Activated T-cell treated with anti-CD3 and anti-CD28 coated beads for 1 hour (primary cell): ENCODE measurements at regions not wholly inside any gene's neighbourhood (a gene's known extent, or its start where the extent isn't known, plus 50 kb on each side); places are given as distances from the start of the nearest gene placed in this dataset.

Source experiments
- DNase-seq: peaks from one replicate; pipeline ENCODE4 v3.0.0-alpha.2; 2020; ENCODE audit warnings: low read depth

GRCh38 chr2:3062476-3063260 lies 314.9 kb downstream of the EIPR1 start:
- DNase-seq: no peak

DNA sequence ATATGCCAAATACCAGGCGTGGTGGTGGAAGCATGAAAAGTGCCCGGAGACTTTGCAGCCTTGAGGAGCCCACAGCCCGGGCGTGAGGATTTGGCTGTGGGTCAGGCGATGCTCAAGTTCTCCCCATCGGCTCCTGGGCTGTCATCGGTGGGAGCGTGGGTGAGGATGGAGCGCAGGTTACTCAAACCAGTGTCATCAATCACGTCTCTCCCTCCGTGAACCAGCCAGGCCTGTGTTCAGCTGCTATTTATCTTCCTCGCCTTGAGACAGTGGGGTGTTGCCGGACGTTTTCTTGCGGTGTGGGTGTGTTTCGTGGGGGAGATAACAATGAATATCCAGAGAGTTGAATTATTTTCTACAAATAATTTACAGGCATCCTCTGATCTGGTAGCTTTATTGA lies 317.6 kb downstream of the EIPR1 start:
- no peak for DNase-seq

DNA sequence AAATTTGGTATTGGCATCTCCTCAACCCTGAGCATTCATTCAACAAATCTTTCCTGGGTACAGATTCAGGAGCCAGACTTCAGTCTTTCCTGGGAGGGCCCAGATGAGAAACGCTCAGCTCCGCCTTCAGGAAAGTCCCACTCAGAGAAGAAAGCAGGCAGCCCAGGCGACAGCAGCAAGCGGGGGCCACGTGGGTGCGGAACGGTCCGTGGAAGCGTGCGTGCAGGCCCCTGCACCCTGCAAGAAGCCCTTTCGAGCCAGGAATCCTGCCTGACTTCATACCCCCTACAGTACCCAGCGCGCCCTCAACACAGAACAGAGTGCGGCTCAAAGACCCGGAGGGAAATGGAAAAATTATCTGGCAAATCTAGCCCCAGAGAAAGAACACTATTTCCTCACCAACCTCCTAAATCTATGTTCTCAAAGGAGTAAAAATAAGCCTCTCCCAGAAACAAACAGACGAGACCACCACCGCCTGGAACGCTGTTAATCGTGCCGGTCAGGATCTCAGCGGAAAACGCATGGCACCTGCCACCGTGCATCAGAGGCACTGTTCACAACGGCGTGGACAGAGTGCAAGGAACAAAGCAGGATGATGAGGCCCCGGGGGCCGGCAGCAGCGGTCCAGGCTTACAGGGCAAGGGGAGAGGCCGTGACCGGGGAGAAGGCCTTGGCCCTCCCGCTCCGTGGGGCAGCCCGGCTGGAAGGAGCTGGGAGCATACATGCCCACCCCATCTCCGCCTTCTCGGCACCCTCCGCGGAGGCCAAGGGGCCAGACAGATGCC lies 318.3 kb downstream of the EIPR1 start:
- DNase-seq: no peak

GRCh38 chr2:3054066-3054465 lies 323.6 kb downstream of the EIPR1 start:
- DNase-seq: no peak

GRCh38 chr2:3051266-3051665 lies 326.4 kb downstream of the EIPR1 start:
- no peak for DNase-seq

GRCh38 chr2:3046170-3046865 lies 331.3 kb downstream of the EIPR1 start:
- DNase-seq: no peak

DNA sequence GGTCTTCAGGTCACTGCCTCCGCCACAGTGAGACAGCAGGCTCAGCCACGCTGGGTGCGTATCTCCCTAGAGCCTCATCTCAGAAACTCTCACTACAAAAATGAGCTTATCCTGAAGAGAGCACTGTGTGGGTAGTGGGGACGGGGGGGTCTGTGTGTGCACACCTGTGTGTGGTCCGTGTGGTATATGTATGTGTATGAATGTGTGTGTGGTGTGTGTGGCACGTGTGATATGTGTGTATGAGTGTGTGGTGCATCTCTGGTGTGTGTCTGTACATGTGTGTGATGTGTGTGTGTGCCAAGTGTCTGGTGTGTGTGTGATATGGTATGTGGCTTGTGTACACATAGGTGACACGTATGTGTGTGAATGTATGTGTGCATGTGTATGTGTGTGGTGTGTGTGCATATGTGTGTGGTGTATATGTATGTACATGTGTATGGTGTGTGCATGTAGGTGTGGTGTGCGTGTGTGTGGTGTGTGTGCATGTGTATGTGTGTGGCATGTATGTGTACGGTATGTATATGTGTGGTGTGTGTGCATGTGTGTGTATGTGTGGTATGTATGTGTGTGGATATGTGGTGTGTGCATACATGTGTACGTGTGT lies 332.2 kb downstream of the EIPR1 start:
- no peak for DNase-seq

- DNase-seq: no peak
Observed at GRCh38 chr2:3044587-3045317, 332.9 kb downstream of the EIPR1 start.

DNA sequence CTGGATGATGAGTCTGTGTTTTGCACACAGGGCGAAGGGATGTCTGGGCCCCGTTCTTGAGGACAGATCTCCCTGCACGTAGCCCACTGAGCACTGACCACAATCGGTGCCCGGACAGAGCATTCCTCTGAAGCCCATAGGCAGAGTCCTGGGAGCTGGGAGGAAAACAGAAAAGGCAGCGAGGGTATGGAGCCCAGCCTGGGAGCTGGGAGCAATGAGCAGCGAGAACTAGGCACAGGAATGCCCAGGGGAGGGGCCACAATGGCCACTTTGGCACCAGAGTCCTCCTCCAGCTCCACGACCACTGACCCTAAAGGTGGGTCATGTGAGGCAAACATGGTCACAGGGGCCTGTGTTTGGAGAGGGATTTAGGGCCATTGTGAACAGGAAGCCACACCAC lies 333.9 kb downstream of the EIPR1 start:
- DNase-seq: no peak

GRCh38 chr2:3042601-3043585 lies 334.7 kb downstream of the EIPR1 start:
- no peak for DNase-seq

- DNase-seq: no peak
Observed at GRCh38 chr2:3041841-3042600, 335.6 kb downstream of the EIPR1 start.

DNA sequence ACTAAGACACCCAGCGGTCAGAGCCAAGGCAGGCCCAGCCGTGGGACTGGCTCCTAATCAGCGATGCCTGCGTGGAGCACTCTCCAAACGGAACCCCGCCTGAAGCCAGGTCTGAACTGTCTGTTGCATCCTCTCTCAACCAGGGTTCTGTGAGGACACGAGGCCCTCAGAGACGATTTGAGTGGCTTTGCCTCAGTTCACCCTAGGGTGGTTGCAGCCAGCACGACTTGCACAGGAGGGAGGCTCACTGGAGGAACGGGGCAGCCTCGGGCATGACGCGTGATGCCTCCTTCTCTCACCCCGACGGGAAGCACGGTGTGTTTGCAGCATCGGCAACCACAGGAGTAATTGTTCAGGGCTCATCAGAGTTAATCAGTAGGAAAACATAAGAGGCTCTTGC lies 336.4 kb downstream of the EIPR1 start:
- no peak for DNase-seq

- no peak for DNase-seq
Observed at GRCh38 chr2:3040496-3041140, 337.0 kb downstream of the EIPR1 start.

DNA sequence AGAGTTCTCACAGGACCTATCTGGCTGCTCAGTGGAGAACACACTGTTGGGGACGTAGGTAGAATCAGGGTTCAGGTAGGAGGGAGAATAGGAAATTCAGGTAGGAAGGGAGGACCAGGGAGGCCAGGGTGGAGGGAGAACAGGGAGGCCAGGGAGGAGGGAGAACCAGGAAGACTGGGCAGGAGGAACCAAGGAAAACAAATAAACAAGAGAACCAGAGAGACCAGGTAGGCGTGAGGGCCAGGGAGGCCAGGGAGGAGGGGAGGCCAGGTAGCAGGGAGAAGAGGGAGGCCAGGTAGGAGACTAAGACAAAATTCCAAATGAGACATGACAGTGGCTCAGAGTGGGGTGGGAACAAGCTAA lies 337.6 kb downstream of the EIPR1 start:
- no peak for DNase-seq

GRCh38 chr2:3039188-3040065 lies 338.2 kb downstream of the EIPR1 start:
- DNase-seq: no peak

- no peak for DNase-seq
Observed at GRCh38 chr2:3038636-3039035, 339.0 kb downstream of the EIPR1 start.

- DNase-seq: no peak
Observed at GRCh38 chr2:3037196-3038194, 340.1 kb downstream of the EIPR1 start.
